GM12878 (cell line): ENCODE measurements at regions not wholly inside any gene's neighbourhood (a gene's known extent, or its start where the extent isn't known, plus 50 kb on each side); places are given as distances from the start of the nearest gene placed in this dataset.
"Not testable (repeated sequence)": the region's sequence is repeated elsewhere in the genome, so short reads cannot be mapped to it uniquely, and the experiment has no call there.

Source experiments
- ATAC-seq: fragments of 200-7000 bp; cut with Tn5 transposase; 3 replicates; pipeline ENCODE4 v1.9.1; 2020; ENCODE audit warnings: mild to moderate bottlenecking, moderate library complexity
- BruUV-seq: library from RNA; stranded (reverse); fragments of 400-500 nt; replicated peaks from 2 replicates; lab custom pipeline; 2021; lab: Mats Ljungman, UMichigan
- CTCF ChIA-PET: fragments of 300-600 bp; sonication (Branson Sonifier 250); formaldehyde crosslinking; extraction: SDS; loops from one replicate; lab custom pipeline; 2021; ENCODE audit warnings: inconsistent platforms; lab: Yijun Ruan, JAX
- POLR2A ChIA-PET: fragments of 350-600 bp; formaldehyde crosslinking; extraction: SDS; loops from one replicate; lab custom pipeline; 2021; ENCODE audit warnings: inconsistent platforms; lab: Charles Lee
- RAD21 ChIA-PET: fragments of 300-600 bp; sonication (Branson Sonifier 250); formaldehyde crosslinking; loops from one replicate; lab custom pipeline; 2023; ENCODE audit warnings: antibody characterized with exemption; ENCODE audit not compliant: unreplicated experiment; lab: Charles Lee
- SMC1A ChIA-PET: fragments of 300-600 bp; sonication (Branson Sonifier 250); formaldehyde crosslinking; loops from one replicate; lab custom pipeline; 2023; ENCODE audit not compliant: unreplicated experiment, uncharacterized antibody; lab: Charles Lee
- DNase-seq: peaks from one replicate; pipeline ENCODE4 v3.0.0-alpha.2; 2011; ENCODE audit warnings: low read depth, low spot score
- FAIRE-seq: peaks from 3 replicates; lab custom pipeline; 2011; peaks lifted over from hg19 to GRCh38; lab: Jason Lieb, UNC
- H2AFZ ChIP-seq: 2 replicates; pipeline ENCODE4 v1.6.0; 2011; ENCODE audit warnings: low read depth, low read length, control low read depth; ENCODE audit not compliant: control insufficient read depth
- H3K27ac ChIP-seq: 2 replicates; pipeline ENCODE4 v1.5.1; 2011; ENCODE audit warnings: control low read depth; ENCODE audit not compliant: control insufficient read depth, insufficient read depth
- H3K27me3 ChIP-seq, 2 experiments: replicated peaks in 1 of 2; 2 replicates each; pipeline versions ENCODE4 v1.6.0 to v1.6.1; 2011; ENCODE audit warnings: low read length in 1 of 2; ENCODE audit not compliant: control insufficient read depth in 2 of 2, insufficient read depth in 2 of 2
- H3K36me3 ChIP-seq, 2 experiments: 2 replicates each; pipeline ENCODE4 v1.5.1; 2011; ENCODE audit warnings: low read length in 1 of 2; ENCODE audit not compliant: control insufficient read depth in 2 of 2, insufficient read depth in 2 of 2
- H3K4me1 ChIP-seq: 2 replicates; pipeline ENCODE4 v1.6.1; 2011; ENCODE audit warnings: mild to moderate bottlenecking, low read length, moderate library complexity, mixed read lengths; ENCODE audit not compliant: control insufficient read depth, insufficient read depth
- H3K4me2 ChIP-seq: 2 replicates; pipeline ENCODE4 v1.6.0; 2011; ENCODE audit warnings: control low read depth; ENCODE audit not compliant: control insufficient read depth, insufficient read depth
- H3K4me3 ChIP-seq: fragments of 200-600 bp; sonication (generic); 2 replicates; pipeline ENCODE4 v1.5.1; 2016
- H3K79me2 ChIP-seq: 2 replicates; pipeline ENCODE4 v1.6.0; 2011; ENCODE audit warnings: low read length; ENCODE audit not compliant: control insufficient read depth, insufficient read depth
- H3K9ac ChIP-seq: 2 replicates; pipeline ENCODE4 v1.8.0; 2011; ENCODE audit warnings: low read length, control low read depth, mixed read lengths; ENCODE audit not compliant: control insufficient read depth, insufficient read depth
- H3K9me3 ChIP-seq: replicated peaks from 3 replicates; pipeline ENCODE4 v1.5.1; 2011; ENCODE audit warnings: mild to moderate bottlenecking, low read length; ENCODE audit not compliant: control insufficient read depth, insufficient read depth
- H4K20me1 ChIP-seq: 2 replicates; pipeline ENCODE4 v1.6.0; 2011; ENCODE audit not compliant: control insufficient read depth, insufficient read depth
- BHLHE40 ChIP-seq, 2 experiments: fragments of 450-650 bp in 1 of 2; IDR thresholded peaks; 2 replicates each; pipeline ENCODE4 v1.6.1; 2011 to 2017; ENCODE audit warnings: low read depth in 2 of 2, borderline replicate concordance in 1 of 2, improper control_type of control experiment in 1 of 2, low read length in 1 of 2, mild to moderate bottlenecking in 1 of 2
- CHD4 ChIP-seq: fragments of 200-600 bp; sonication (generic); IDR thresholded peaks from 2 replicates; pipeline ENCODE4 v1.6.1; 2016; ENCODE audit warnings: mild to moderate bottlenecking
- HDGF ChIP-seq: fragments of 450-650 bp; IDR thresholded peaks from 2 replicates; pipeline ENCODE4 v1.6.1; 2016; ENCODE audit warnings: antibody characterized with exemption
- HSF1 ChIP-seq: fragments of 150-350 bp; IDR thresholded peaks from 2 replicates; pipeline ENCODE4 v1.6.1; 2014; ENCODE audit warnings: mild to moderate bottlenecking, low read depth, low read length
- MYB ChIP-seq: fragments of 150-350 bp; IDR thresholded peaks from 2 replicates; pipeline ENCODE4 v1.6.1; 2014; ENCODE audit warnings: mild to moderate bottlenecking, low read depth, low read length, borderline replicate concordance
- NBN ChIP-seq: fragments of 450-650 bp; IDR thresholded peaks from 2 replicates; pipeline ENCODE4 v1.6.1; 2016
- TCF3 ChIP-seq: IDR thresholded peaks from 2 replicates; pipeline ENCODE4 v1.6.1; 2012; ENCODE audit warnings: low read depth, mild to moderate bottlenecking, low read length, borderline replicate concordance; ENCODE audit not compliant: insufficient read depth
- ZZZ3 ChIP-seq: IDR thresholded peaks from 2 replicates; pipeline ENCODE4 v1.6.1; 2011; ENCODE audit warnings: low read depth; ENCODE audit not compliant: control insufficient read depth, insufficient read length
- WGBS: methylation state at CpG from one replicate; pipeline ENCODE4 v1.1.6; 2016; ENCODE audit warnings: low lambda C conversion rate; ENCODE audit not compliant: insufficient replicate concordance, insufficient coverage; ENCODE audit errors: missing lambda C conversion rate; 5-methylcytosine and 5-hydroxymethylcytosine counted together
- in situ Hi-C: fragments of 300-500 bp; cut with MboI; formaldehyde crosslinking; loops from 9 replicates; pipeline ENCODE4 v1.14.3; 2018; ENCODE audit warnings: mixed read lengths
- intact Hi-C: fragments of 100-400 bp; cut with micrococcal nuclease; formaldehyde crosslinking; loops from one replicate; pipeline ENCODE4 v1.14.2; 2022; ENCODE audit not compliant: unreplicated experiment

GRCh38 chr17:53466733-53467132 lies 356.0 kb upstream of the KIF2B start (continued):
- no peak for TF ChIP-seq HSF1
- no peak for TF ChIP-seq HDGF
- no peak for TF ChIP-seq BHLHE40 (IDR thresholded peaks at IDR 0.05; ENCODE audit: borderline replicate concordance in 1 of 2, low read depth in 2 of 2, low read length in 1 of 2)
- no peak for TF ChIP-seq MYB
- TF ChIP-seq ZZZ3, result no peak
- no peak for TF ChIP-seq TCF3
- no peak for TF ChIP-seq CHD4
- no peak for TF ChIP-seq NBN

GRCh38 chr17:53464396-53464795 lies 358.3 kb upstream of the KIF2B start:
- POLR2A ChIA-PET, H3K9ac ChIP-seq, in situ Hi-C loops, H3K4me3 ChIP-seq, SMC1A ChIA-PET, BruUV-seq, H3K36me3 ChIP-seq, RAD21 ChIA-PET, FAIRE-seq, DNase-seq, H3K27ac ChIP-seq, CTCF ChIA-PET, H2AFZ ChIP-seq, H4K20me1 ChIP-seq, H3K27me3 ChIP-seq, H3K79me2 ChIP-seq, H3K4me2 ChIP-seq, ATAC-seq, H3K9me3 ChIP-seq, intact Hi-C loops, H3K4me1 ChIP-seq: not testable (repeated sequence)
- WGBS, result 40% methylated on average over 7 of the region's 8 CpGs
